Fibroblast of lung (primary cell): ENCODE measurements at regions not wholly inside any gene's neighbourhood (a gene's known extent, or its start where the extent isn't known, plus 50 kb on each side); places are given as distances from the start of the nearest gene placed in this dataset.

ENCODE experiments used
- EZH2 ChIP-seq: IDR thresholded peaks from 2 replicates; pipeline ENCODE4 v1.5.1; 2012; ENCODE audit warnings: low read length, control low read depth, mild to moderate bottlenecking; ENCODE audit errors: missing control alignments
- TF ChIP-seq, protein P1 (sequence below), 2 donors: IDR thresholded peaks in 1 of 2; conservative IDR thresholded peaks in 1 of 2; 1 replicate in 1 of 2; 2 replicates in 1 of 2; pipeline ENCODE4 v1.5.1; 2011 to 2012; ENCODE audit warnings: low read length in 2 of 2, control low read depth in 1 of 2, inconsistent platforms in 1 of 2, low read depth in 1 of 2, mild to moderate bottlenecking in 1 of 2

DNA sequence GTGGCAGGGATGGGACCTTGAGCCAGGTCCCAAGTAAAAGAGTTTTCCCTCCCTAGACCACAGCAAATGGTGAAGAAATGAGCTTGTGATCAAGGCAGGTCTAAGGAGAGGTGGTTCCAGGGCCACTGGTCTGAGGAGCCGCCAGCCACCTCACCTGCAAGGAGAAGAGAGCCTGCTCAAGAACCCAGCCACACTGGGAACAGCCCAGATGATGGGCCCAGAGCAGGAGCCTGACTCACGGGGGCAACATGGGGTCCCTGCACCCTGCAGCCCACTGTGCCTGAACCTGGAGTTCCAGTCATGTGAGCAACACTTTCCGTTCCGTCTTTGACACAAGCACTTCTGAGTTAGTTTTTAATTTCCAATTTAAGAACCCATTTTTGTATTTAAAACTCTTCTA lies 204.5 kb upstream of the CDH4 start:
- TF ChIP-seq, protein P1, sequence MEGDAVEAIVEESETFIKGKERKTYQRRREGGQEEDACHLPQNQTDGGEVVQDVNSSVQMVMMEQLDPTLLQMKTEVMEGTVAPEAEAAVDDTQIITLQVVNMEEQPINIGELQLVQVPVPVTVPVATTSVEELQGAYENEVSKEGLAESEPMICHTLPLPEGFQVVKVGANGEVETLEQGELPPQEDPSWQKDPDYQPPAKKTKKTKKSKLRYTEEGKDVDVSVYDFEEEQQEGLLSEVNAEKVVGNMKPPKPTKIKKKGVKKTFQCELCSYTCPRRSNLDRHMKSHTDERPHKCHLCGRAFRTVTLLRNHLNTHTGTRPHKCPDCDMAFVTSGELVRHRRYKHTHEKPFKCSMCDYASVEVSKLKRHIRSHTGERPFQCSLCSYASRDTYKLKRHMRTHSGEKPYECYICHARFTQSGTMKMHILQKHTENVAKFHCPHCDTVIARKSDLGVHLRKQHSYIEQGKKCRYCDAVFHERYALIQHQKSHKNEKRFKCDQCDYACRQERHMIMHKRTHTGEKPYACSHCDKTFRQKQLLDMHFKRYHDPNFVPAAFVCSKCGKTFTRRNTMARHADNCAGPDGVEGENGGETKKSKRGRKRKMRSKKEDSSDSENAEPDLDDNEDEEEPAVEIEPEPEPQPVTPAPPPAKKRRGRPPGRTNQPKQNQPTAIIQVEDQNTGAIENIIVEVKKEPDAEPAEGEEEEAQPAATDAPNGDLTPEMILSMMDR (conservative IDR thresholded peaks at IDR 0.05 in 1 of 2, IDR thresholded peaks at IDR 0.05 in 1 of 2; ENCODE audit: low read depth in 1 of 2, low read length in 2 of 2), result no peak
- TF ChIP-seq EZH2, result no peak
